Gastroesophageal sphincter (tissue), 4 donors: ENCODE measurements at regions not wholly inside any gene's neighbourhood (a gene's known extent, or its start where the extent isn't known, plus 50 kb on each side); places are given as distances from the start of the nearest gene placed in this dataset.

Experiments used
- ATAC-seq: fragments of 150-250 bp; one replicate; pipeline ENCODE4 v1.9.1; 2016; ENCODE audit warnings: mild to moderate bottlenecking, moderate library complexity
- H3K27ac ChIP-seq, 4 donors: fragments of 200-600 bp; sonication (generic) in 3 of 4; 1 replicate in 3 of 4; 2 replicates in 1 of 4; pipeline ENCODE4 v1.5.1; 2016 to 2019
- H3K27me3 ChIP-seq: fragments of 200-600 bp; sonication (generic); one replicate; pipeline ENCODE4 v1.5.1; 2019
- H3K36me3 ChIP-seq, 2 donors: fragments of 200-600 bp; sonication (generic); one replicate each; pipeline ENCODE4 v1.5.1; 2019; ENCODE audit warnings: control low read depth in 1 of 2
- H3K4me1 ChIP-seq, 3 donors: fragments of 200-600 bp; sonication (generic); 1 replicate in 2 of 3; 2 replicates in 1 of 3; pipeline ENCODE4 v1.5.1; 2016 to 2019; ENCODE audit warnings: control low read depth in 2 of 3
- H3K4me3 ChIP-seq, 2 donors: fragments of 200-600 bp; sonication (generic); one replicate each; pipeline ENCODE4 v1.5.1; 2019; ENCODE audit warnings: mild to moderate bottlenecking in 1 of 2, moderate library complexity in 1 of 2
- H3K9me3 ChIP-seq, 3 donors: fragments of 200-600 bp; sonication (generic); one replicate each; pipeline ENCODE4 v1.5.1; 2017 to 2019; ENCODE audit warnings: control low read depth in 2 of 3
- CTCF ChIP-seq, 4 experiments: fragments of 200-600 bp in 2 of 4; fragments of 450-650 bp in 2 of 4; sonication (generic) in 1 of 4; IDR thresholded peaks; one replicate each; pipeline ENCODE4 v1.5.1; 2017 to 2019; ENCODE audit warnings: antibody characterized with exemption in 4 of 4, mild to moderate bottlenecking in 2 of 4, moderate library complexity in 2 of 4
- EP300 ChIP-seq: sonication (generic); formaldehyde crosslinking; IDR thresholded peaks from one replicate; pipeline ENCODE4 v1.6.1; 2017; ENCODE audit warnings: antibody characterized with exemption, mild to moderate bottlenecking
- POLR2A ChIP-seq, 2 donors: fragments of 450-650 bp; IDR thresholded peaks; one replicate each; pipeline ENCODE4 v1.6.1; 2017; ENCODE audit warnings: antibody characterized with exemption in 2 of 2, mild to moderate bottlenecking in 2 of 2, moderate library complexity in 1 of 2
- POLR2AphosphoS5 ChIP-seq: sonication (generic); formaldehyde crosslinking; IDR thresholded peaks from one replicate; pipeline ENCODE4 v1.6.1; 2017; ENCODE audit warnings: antibody characterized with exemption
- WGBS, 2 donors: methylation state at CpG; one replicate each; pipeline ENCODE4 v1.1.5; 2018; ENCODE audit warnings: low coverage in 1 of 2; 5-methylcytosine and 5-hydroxymethylcytosine counted together

GRCh38 chr2:104384961-104385360 lies 469.0 kb upstream of the POU3F3 start:
- H3K9me3 ChIP-seq = peaks cover 0 to 7% (median 0%) of the 10 kb centered on the region in 3 donors
- H3K36me3 ChIP-seq = no peaks in the 10 kb centered on the region
- H3K4me3 ChIP-seq = no peak overlapping the region
- TF ChIP-seq POLR2AphosphoS5 (no peak), POLR2A (IDR thresholded peaks at IDR 0.05) (no peak), EP300 (no peak), CTCF (IDR thresholded peaks at IDR 0.05) (no peak)
- no peaks in the 10 kb centered on the region for H3K27me3 ChIP-seq
- H3K4me1 ChIP-seq = no peaks in the 10 kb centered on the region
- WGBS, 2 donors = 69 to 72% methylated on average over 2 to 4 of the region's 5 CpGs
- ATAC-seq = no peak
- no peak overlapping the region for H3K27ac ChIP-seq

- peaks cover 0 to 7% (median 0%) of the 10 kb centered on the region in 3 donors for H3K9me3 ChIP-seq
- no peaks in the 10 kb centered on the region for H3K27me3 ChIP-seq
- no peaks in the 10 kb centered on the region for H3K4me1 ChIP-seq
- H3K36me3 ChIP-seq = no peaks in the 10 kb centered on the region
- ATAC-seq = no peak
- TF ChIP-seq POLR2A (IDR thresholded peaks at IDR 0.05) (no peak), EP300 (no peak), CTCF (IDR thresholded peaks at IDR 0.05) (no peak), POLR2AphosphoS5 (no peak)
- no peak overlapping the region for H3K4me3 ChIP-seq
- WGBS, 2 donors = 53 to 56% methylated on average over 3 to 4 of the region's 4 CpGs
- no peak overlapping the region for H3K27ac ChIP-seq
Measured at GRCh38 chr2:104385743-104386142, 468.2 kb upstream of the POU3F3 start.

GRCh38 chr2:104388296-104388695 lies 465.6 kb upstream of the POU3F3 start:
- no peaks in the 10 kb centered on the region for H3K4me1 ChIP-seq

GRCh38 chr2:104402825-104403224 lies 451.1 kb upstream of the POU3F3 start:
- TF ChIP-seq POLR2A (IDR thresholded peaks at IDR 0.05) = no peak
- no peak for TF ChIP-seq CTCF (IDR thresholded peaks at IDR 0.05)
- no peak for TF ChIP-seq POLR2AphosphoS5
- no peak for TF ChIP-seq EP300
- Histone ChIP-seq H3K27ac (no peak overlapping the region), H3K27me3 (no peaks in the 10 kb centered on the region), H3K4me1 (peaks cover 0 to 9% (median 0%) of the 10 kb centered on the region in 3 donors), H3K9me3 (no peaks in the 10 kb centered on the region), H3K4me3 (no peak overlapping the region), H3K36me3 (no peaks in the 10 kb centered on the region)
- ATAC-seq = no peak
- WGBS, 2 donors = no CpG with 5 or more reads among the region's 3 CpGs

More at GRCh38 chr2:104388296-104388695, 465.6 kb upstream of the POU3F3 start:
- no peak for ATAC-seq
- no peaks in the 10 kb centered on the region for H3K36me3 ChIP-seq
- no peak overlapping the region for H3K4me3 ChIP-seq
- H3K27me3 ChIP-seq = no peaks in the 10 kb centered on the region
- H3K9me3 ChIP-seq = peaks cover 0 to 7% (median 0%) of the 10 kb centered on the region in 3 donors
- TF ChIP-seq EP300 (no peak), POLR2A (IDR thresholded peaks at IDR 0.05) (no peak), CTCF (IDR thresholded peaks at IDR 0.05) (no peak), POLR2AphosphoS5 (no peak)
- no peak overlapping the region for H3K27ac ChIP-seq
- WGBS, 2 donors = 36 to 68% methylated on average over 2 of the region's 2 CpGs

GRCh38 chr2:104404526-104404925 lies 449.4 kb upstream of the POU3F3 start:
- Histone ChIP-seq H3K27me3 (no peaks in the 10 kb centered on the region), H3K4me1 (peaks cover 0 to 9% (median 0%) of the 10 kb centered on the region in 3 donors), H3K9me3 (no peaks in the 10 kb centered on the region), H3K4me3 (no peak overlapping the region), H3K27ac (no peak overlapping the region), H3K36me3 (no peaks in the 10 kb centered on the region)
- no peak for TF ChIP-seq POLR2AphosphoS5
- TF ChIP-seq POLR2A (IDR thresholded peaks at IDR 0.05) = no peak
- TF ChIP-seq EP300 = no peak
- TF ChIP-seq CTCF (IDR thresholded peaks at IDR 0.05) = no peak
- WGBS, 2 donors = 84 to 92% methylated on average over 2 to 6 of the region's 6 CpGs
- ATAC-seq = no peak
